Neural cell (in vitro differentiated cells): ENCODE measurements at regions not wholly inside any gene's neighbourhood (a gene's known extent, or its start where the extent isn't known, plus 50 kb on each side); places are given as distances from the start of the nearest gene placed in this dataset.

Experiments
- H2AFZ ChIP-seq: fragments of 200-600, 300-800 bp; sonication (generic), shearing (Covaris generic); 2 replicates; pipeline ENCODE4 v1.6.0; 2014; ENCODE audit warnings: low read depth, mild to moderate bottlenecking, antibody characterized with exemption, low read length, moderate library complexity
- H3F3A ChIP-seq: fragments of 200-600 bp; shearing (Covaris generic); 2 replicates; pipeline ENCODE4 v1.6.1; 2016; ENCODE audit warnings: mild to moderate bottlenecking, moderate library complexity, mixed read lengths, antibody characterized with exemption, low read length; ENCODE audit not compliant: insufficient read depth, poor library complexity, severe bottlenecking
- H3K27ac ChIP-seq: fragments of 200-600, 300-800 bp; sonication (generic), shearing (Covaris generic); 2 replicates; pipeline ENCODE4 v1.5.1; 2014; ENCODE audit warnings: mild to moderate bottlenecking, low read length, moderate library complexity
- H3K27me3 ChIP-seq: fragments of 300-800, 200-600 bp; sonication (generic), shearing (Covaris generic); 2 replicates; pipeline ENCODE4 v1.6.0; 2014; ENCODE audit warnings: mild to moderate bottlenecking, low read depth, low read length, moderate library complexity; ENCODE audit not compliant: insufficient read depth
- H3K36me3 ChIP-seq: fragments of 300-800, 200-600 bp; sonication (generic), shearing (Covaris generic); 2 replicates; pipeline ENCODE4 v1.5.1; 2014; ENCODE audit warnings: mild to moderate bottlenecking, antibody characterized with exemption, low read length, moderate library complexity; ENCODE audit not compliant: insufficient read depth
- H3K4me2 ChIP-seq: fragments of 300-800, 200-600 bp; sonication (generic), shearing (Covaris generic); 2 replicates; pipeline ENCODE4 v1.6.0; 2014; ENCODE audit warnings: mild to moderate bottlenecking, low read length
- H3K4me3 ChIP-seq: fragments of 300-800, 200-600 bp; sonication (generic), shearing (Covaris generic); 2 replicates; pipeline ENCODE4 v1.5.1; 2014; ENCODE audit warnings: mild to moderate bottlenecking, low read length, moderate library complexity
- H3K79me2 ChIP-seq: fragments of 200-600 bp; shearing (Covaris generic); replicated peaks from 2 replicates; pipeline ENCODE4 v1.6.0; 2014; ENCODE audit warnings: mild to moderate bottlenecking, low read length, moderate library complexity; ENCODE audit not compliant: insufficient read depth
- H3K9ac ChIP-seq: fragments of 300-800, 200-600 bp; sonication (generic), shearing (Covaris generic); 2 replicates; pipeline ENCODE4 v1.6.1; 2016; ENCODE audit warnings: mild to moderate bottlenecking, low read length, mixed read lengths
- H3K9me2 ChIP-seq: fragments of 200-600 bp; shearing (Covaris generic); 2 replicates; pipeline ENCODE4 v1.6.1; 2016; ENCODE audit warnings: mild to moderate bottlenecking, low read length, mixed read lengths; ENCODE audit not compliant: insufficient read depth
- H3K9me3 ChIP-seq: fragments of 200-600, 300-800 bp; sonication (generic), shearing (Covaris generic); 2 replicates; pipeline ENCODE4 v1.6.1; 2016; ENCODE audit warnings: mild to moderate bottlenecking, mixed run types, low read length, moderate library complexity, mixed read lengths
- H4K20me1 ChIP-seq: fragments of 200-600 bp; shearing (Covaris generic); 2 replicates; pipeline ENCODE4 v1.6.1; 2016; ENCODE audit warnings: mild to moderate bottlenecking, mixed run types; ENCODE audit not compliant: insufficient read depth
- CTCF ChIP-seq: fragments of 450-650 bp; IDR thresholded peaks from 2 replicates; pipeline ENCODE4 v1.5.1; 2014; ENCODE audit warnings: antibody characterized with exemption, mild to moderate bottlenecking, moderate library complexity; ENCODE audit not compliant: poor library complexity, severe bottlenecking
- EP300 ChIP-seq: fragments of 450-650 bp; conservative IDR thresholded peaks from 2 replicates; pipeline ENCODE4 v1.6.1; 2014; ENCODE audit warnings: antibody characterized with exemption, mild to moderate bottlenecking, moderate library complexity; ENCODE audit not compliant: poor library complexity, severe bottlenecking
- EZH2 ChIP-seq: fragments of 200-600, 300-800 bp; shearing (Covaris generic), sonication (generic); IDR thresholded peaks from 2 replicates; pipeline ENCODE4 v1.6.1; 2014; ENCODE audit warnings: antibody characterized with exemption, low read length, borderline replicate concordance, mild to moderate bottlenecking; ENCODE audit not compliant: insufficient read depth, poor library complexity, severe bottlenecking
- MXI1 ChIP-seq: fragments of 450-650 bp; conservative IDR thresholded peaks from 2 replicates; pipeline ENCODE4 v1.6.1; 2014; ENCODE audit warnings: antibody characterized with exemption, mild to moderate bottlenecking; ENCODE audit not compliant: poor library complexity, severe bottlenecking
- POLR2AphosphoS5 ChIP-seq: IDR thresholded peaks from 2 replicates; pipeline ENCODE4 v1.6.1; 2012
- RAD21 ChIP-seq: fragments of 450-650 bp; conservative IDR thresholded peaks from 2 replicates; pipeline ENCODE4 v1.6.1; 2014; ENCODE audit warnings: antibody characterized with exemption, mild to moderate bottlenecking, moderate library complexity
- REST ChIP-seq: IDR thresholded peaks from 2 replicates; pipeline ENCODE4 v1.6.1; 2012; ENCODE audit warnings: borderline replicate concordance
- SMC3 ChIP-seq: fragments of 450-650 bp; conservative IDR thresholded peaks from 2 replicates; pipeline ENCODE4 v1.6.1; 2014; ENCODE audit warnings: antibody characterized with exemption, mild to moderate bottlenecking, moderate library complexity; ENCODE audit not compliant: poor library complexity
- TAF1 ChIP-seq: IDR thresholded peaks from 2 replicates; pipeline ENCODE4 v1.6.1; 2012; ENCODE audit warnings: low read depth

GRCh38 chr4:188688956-188689355, 549.7 kb downstream of the TRIML1 start:
- Histone ChIP-seq H3K4me3 (no peak overlapping the region), H3K9ac (no peak overlapping the region), H2AFZ (no peak overlapping the region), H3K36me3 (no peaks in the 10 kb centered on the region), H3K9me3 (no peaks in the 10 kb centered on the region), H3K79me2 (no peaks in the 10 kb centered on the region), H3K9me2 (no peaks in the 10 kb centered on the region), H3F3A (no peaks in the 10 kb centered on the region), H4K20me1 (no peaks in the 10 kb centered on the region), H3K27ac (no peak overlapping the region), H3K27me3 (no peaks in the 10 kb centered on the region), H3K4me2 (no peak overlapping the region)
- no peak for TF ChIP-seq RAD21

GRCh38 chr4:188691811-188692210, 552.6 kb downstream of the TRIML1 start:
- Histone ChIP-seq H3K9me2 (no peaks in the 10 kb centered on the region), H3K79me2 (no peaks in the 10 kb centered on the region), H3K9ac (no peak overlapping the region), H3K4me2 (no peak overlapping the region), H4K20me1 (no peaks in the 10 kb centered on the region), H3F3A (no peaks in the 10 kb centered on the region), H3K27ac (no peak overlapping the region), H2AFZ (no peak overlapping the region), H3K36me3 (no peaks in the 10 kb centered on the region), H3K27me3 (no peaks in the 10 kb centered on the region), H3K4me3 (no peak overlapping the region), H3K9me3 (no peaks in the 10 kb centered on the region)
- TF ChIP-seq EP300 (no peak), TAF1 (no peak), POLR2AphosphoS5 (no peak), EZH2 (no peak), REST (no peak), RAD21 (no peak), CTCF (no peak), SMC3 (no peak), MXI1 (no peak)

- no peaks in the 10 kb centered on the region for H3K27me3 ChIP-seq
- no peak overlapping the region for H2AFZ ChIP-seq
- no peaks in the 10 kb centered on the region for H3K9me3 ChIP-seq
- no peaks in the 10 kb centered on the region for H3K9me2 ChIP-seq
- no peaks in the 10 kb centered on the region for H3K36me3 ChIP-seq
- no peak overlapping the region for H3K4me2 ChIP-seq
- TF ChIP-seq MXI1 (no peak), SMC3 (no peak), CTCF (no peak), REST (no peak), EZH2 (no peak), RAD21 (no peak), TAF1 (no peak), EP300 (no peak), POLR2AphosphoS5 (no peak)
- no peaks in the 10 kb centered on the region for H4K20me1 ChIP-seq
- no peak overlapping the region for H3K9ac ChIP-seq
- no peak overlapping the region for H3K27ac ChIP-seq
- H3K4me3 ChIP-seq: no peak overlapping the region
- no peaks in the 10 kb centered on the region for H3K79me2 ChIP-seq
- H3F3A ChIP-seq: no peaks in the 10 kb centered on the region
These were observed 556.0 kb downstream of the TRIML1 start for GRCh38 chr4:188695261-188695660.
